ENCODE measurements at regions not wholly inside any gene's neighbourhood (a gene's known extent, or its start where the extent isn't known, plus 50 kb on each side); places are given as distances from the start of the nearest gene placed in this dataset.

DNA sequence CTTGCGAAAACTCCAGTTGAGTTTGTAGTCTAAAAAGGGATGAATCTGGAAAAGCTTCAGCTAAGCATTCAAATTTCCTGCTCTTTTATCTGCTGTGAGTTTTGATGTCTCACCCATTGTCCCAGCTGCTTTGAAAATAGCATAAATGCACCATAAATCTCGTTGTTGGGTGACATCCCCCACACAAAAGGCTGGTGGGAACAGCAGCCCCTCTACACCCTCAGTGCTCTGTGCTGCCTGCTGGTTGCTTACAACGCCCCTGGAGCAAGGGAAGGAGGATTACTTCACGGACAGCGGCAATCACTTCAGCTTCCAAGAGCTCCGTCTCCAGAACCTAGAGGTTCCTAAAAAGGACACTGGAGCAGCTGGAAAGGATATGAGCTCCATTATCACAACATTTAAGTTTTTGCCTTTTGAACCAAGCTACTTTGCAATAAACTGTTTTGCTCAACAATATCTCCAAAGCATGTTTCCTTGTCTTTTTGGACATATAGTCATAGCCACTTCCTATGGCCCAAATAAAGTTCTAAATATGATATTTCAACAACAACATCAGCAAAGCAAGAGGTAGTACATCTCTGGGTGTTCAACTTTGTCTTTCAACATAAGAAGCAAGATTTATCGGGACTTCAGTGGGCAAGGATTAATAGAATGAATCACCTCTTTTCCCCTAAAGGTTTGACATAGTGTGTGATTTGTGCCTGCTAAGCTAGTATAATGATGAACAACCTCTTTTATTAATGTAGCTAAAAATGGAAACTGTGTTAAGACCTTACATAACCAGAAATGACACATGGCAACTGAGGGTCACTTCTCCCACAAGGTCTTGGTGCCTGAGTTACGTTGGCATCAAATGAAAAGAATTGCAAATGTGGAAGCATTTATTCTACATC is 413.5 kb downstream of the TXNL1 start:
- no peak for DNase-seq (ENCODE audit: low spot score)

DNA sequence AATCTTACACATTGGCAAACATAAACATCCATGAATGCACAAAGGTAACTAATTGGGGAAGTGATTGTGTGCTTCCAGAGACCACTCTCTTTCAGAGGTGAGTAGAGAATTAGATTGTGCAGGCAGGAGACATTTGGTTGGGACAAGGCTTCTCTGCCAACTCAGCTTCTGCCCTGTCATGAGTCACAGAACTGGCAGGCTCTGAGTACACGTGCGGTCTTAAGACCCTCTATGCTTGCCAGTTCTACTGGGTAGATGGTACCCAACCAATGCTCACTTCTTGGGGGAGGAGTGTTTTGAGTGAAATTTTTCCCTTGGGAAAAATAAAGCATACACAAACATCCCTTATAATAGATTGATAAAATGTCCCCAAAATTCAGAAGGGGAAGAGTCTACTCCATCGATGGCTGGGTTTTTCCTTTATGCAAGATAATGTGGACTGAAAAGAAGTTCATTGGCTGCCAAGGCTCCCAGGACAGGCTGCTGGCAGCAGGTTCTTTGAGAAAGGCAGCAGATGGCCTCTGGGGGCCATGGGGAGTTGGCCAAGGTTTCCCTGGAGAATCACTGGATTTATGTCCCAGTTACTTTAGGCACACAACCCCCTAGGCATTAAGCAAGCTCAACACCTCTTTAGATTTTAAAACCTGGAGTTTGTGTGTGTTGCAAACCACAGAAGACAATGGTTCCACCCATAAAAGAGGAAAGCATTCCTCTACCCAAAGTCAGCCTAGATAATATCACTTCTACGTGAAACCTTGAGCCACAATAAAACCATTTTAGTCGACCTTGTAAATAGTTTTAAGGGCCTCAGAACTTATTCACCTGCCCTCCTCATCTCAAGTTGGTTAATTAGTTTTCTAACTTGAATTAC is 417.0 kb downstream of the TXNL1 start:
- no peak for DNase-seq (ENCODE audit: low spot score)

DNA sequence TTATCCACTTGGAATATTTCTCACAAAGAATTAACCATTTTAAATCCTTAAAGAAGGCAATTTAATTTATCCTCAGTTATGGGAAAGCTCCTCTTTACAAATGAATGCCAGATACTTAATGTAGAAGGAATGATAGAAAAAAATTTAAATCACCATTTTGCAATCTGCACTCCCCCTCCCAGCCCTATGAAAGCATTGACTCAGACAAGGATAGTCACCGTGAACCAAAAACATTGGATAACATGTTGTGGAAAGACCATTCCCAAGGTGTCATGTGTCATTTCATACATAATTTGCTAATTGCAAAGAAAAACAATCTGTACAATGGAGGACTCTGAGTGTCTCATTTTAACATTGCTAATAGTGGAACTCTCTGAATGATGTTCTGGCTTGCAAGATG is 421.0 kb downstream of the TXNL1 start:
- DNase-seq (ENCODE audit: low spot score) = no peak

DNA sequence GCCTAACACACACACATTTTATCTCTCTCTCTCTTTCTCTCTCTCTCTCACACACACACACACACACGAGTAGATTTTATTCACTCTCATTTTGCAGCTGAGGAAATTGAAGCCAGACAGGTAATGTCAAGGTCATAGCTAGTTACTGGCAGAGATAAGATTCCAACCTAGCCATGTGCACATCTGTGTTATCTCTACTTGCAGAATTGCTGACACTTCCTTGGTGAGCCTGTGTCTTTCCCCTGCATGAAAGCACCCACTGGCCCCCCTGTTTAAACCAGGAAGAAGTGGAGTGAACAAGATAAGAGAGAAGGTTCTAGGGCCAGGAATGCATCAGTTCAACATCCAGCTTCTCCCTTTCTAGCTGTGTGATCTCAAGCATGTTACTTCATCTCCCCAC is 423.7 kb downstream of the TXNL1 start:
- DNase-seq (ENCODE audit: low spot score) = no peak

DNA sequence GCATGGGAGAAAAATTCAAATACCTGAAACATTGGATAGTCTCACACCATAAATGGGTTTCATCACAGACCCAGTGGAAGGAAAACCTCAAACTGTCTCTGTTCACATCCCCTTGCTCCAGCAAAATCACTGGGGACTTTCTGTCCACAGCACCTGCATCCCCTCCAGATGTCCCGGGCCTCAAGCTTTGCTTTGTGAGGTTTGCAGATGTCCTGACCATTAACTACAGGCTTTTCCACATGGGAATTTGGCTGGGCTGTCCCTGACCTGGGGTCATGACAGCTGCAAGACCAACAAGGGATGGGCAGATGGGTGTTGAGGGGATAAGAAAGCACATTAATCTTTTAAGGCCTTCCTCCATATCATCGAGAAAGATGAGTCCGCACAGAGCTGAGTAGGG is 427.9 kb downstream of the TXNL1 start:
- no peak for DNase-seq (ENCODE audit: low spot score)

DNA sequence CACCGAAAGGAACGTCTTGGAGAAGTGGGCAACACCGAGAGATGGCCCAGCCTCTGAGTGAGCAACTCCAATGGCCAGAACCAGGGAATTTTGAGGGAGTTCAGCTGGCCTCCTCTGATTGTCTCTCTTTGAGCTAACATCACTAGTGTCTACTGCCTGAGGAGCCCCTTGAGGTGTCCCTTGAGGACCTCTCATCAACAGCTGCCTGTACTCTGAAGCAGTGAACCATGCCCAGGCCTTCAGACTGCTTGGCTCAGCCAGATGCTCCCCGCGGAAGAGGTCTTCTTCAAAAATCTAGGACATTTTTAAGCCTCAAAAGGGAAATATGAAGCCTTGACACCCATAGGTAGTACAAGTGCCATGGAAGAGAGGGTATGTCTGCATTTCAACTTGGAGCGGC is 430.4 kb downstream of the TXNL1 start:
- DNase-seq (ENCODE audit: low spot score) = no peak

DNA sequence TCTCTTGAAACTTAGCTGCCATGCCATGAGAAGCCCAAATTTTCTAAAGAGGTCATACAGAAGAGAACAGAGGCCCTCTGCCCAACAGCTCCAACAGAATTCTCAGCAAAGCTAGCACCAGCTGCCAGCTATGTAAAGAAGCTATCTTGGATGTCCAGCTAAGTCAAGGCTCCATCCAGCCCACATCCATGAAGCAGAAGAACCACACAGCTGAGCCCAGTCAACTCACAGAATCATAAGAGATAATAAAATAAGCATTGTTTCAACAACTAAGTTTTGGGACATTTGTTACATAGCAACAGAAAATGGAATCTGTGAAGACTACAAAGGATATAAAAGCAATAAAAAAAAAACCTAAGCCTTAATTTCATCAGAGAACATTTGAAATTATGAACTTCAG is 434.3 kb downstream of the TXNL1 start:
- no peak for DNase-seq (ENCODE audit: low spot score)

DNA sequence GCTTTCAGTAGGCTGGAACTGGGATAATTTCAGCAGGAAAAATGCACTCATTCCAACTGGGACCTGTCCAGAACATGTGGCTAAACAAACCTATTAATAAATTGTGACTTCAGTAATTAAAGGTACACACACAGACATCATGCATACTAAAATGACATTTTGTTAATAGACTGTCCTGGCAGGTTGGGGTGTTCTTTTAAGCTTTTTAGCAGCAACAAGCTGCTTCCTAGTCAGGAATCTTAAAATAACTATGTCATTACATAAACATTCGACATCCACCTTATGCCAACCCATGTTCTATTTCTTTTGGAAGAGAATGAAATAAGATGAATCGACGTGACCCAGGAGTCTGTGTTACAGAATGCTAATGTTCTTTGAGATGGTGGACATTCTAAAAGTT is 435.7 kb downstream of the TXNL1 start:
- no peak for DNase-seq (ENCODE audit: low spot score)

DNA sequence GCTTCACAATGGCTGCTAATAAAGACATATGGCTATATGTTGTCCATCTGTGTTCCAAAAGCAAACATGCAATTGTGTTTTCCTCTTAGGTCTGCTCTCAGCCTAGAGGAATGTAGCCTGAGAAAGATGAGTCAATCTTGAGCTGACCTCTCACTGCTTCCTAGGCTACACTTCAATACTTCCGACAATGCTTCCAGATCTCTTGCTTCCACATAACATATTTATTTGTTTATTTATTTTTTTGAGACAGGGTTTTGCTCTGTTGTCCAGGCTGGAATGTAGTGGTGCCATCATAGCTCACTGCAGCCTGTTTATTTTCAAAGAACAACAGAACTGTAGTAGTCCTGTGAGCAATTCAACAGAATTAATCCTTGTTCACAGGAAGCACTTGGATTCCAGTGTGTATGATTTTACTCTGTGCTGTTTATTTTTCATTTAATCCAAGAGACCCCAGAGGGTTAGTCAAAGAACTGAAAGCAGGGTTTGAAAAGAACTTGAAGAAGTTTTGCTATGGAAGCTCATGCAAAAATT is 437.9 kb downstream of the TXNL1 start:
- no peak for DNase-seq (ENCODE audit: low spot score)

DNA sequence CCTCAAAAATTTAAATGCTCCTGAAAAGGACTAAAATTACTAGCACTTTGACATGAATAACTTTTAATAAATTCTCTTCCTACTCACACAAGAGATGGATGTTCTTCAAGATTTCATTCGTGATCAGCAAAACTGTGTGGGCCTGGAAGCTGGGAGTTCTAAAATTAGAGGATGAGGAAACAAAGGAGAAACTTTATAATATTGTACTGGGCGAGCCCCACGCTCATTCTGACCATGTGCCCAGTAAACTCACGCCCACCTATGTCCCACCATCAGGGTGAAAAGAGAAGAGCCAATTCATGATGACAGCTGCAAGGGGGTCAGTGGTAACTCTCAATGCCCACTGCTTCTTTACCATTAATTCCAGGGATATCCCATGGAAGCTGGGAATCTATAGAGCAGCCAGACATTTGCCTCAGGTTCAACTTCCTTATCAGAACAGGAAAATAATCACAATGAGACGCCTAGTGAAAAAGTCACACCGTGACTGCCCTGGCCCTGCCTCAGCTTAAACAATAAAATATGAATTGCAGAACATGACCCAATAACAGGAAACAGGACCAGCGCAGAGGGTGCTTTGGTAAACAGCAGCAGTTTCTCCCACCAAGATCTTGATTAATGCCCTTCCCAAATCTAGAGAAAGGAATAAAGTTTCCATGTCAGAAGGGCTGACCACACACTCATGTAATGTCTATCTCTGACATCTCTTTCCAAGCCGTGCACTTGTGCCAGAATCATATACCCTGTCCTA is 438.6 kb downstream of the TXNL1 start:
- DNase-seq (ENCODE audit: low spot score) = no peak

DNA sequence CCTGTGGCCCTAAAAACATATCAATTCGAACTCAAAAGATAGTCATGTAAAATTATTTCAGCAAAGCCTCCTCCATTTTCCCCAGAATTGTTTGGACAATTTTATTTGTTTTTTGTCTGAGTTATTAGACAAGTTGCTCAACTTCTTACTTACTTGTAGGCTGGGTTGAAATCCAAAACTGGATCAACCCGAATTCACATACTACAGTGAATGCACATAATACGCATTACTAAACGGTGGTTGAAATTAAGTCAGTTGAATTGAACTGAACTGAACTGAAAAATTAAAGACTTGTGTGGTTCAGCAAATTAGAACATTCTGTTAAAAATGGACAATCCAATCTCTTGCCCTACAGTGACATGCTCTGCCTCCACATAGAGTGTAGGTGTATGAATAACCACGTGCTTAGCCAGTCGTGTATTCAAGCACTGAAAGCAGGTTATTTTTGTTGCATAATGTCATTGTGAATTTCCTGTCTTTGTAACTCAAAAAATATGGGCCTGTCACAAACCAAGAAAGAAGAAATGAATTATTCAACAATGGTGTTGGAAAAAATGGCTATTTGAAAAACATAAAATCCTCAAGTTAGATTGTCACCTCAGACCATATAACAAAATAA is 441.0 kb downstream of the TXNL1 start:
- no peak for DNase-seq (ENCODE audit: low spot score)

DNA sequence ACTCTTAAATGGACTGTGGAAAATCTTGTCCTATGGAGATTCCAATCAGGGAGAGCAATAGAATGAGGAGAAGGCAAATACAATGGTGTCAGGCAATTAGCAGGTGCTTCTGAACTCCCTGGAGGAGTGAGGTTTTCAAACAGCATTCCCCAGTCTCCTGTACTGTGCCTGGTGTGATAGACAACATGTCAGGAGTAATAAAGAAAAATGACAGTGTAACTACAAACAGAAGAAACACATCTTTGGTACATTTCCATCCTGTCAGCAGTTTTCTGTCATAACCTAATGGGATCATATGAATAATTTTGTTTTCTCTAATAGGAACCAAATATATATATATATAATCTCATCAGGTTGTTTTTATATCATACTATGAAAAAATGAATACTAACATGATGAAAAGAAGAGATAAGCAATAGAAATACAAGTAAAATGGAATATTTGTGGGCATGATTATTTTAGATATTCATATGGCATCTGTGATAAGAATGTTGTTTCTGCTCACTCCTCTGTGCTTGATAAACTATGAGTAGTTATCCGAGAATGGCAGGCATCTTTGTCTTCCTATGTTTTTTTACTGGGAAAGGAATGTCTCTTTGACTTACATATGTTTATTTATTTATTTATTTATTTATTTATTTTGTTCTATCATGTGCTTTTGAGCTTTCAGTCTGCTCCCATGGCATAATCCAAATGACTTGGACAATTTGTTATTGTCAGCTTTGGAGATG is 441.7 kb downstream of the TXNL1 start:
- no peak for DNase-seq (ENCODE audit: low spot score)

DNA sequence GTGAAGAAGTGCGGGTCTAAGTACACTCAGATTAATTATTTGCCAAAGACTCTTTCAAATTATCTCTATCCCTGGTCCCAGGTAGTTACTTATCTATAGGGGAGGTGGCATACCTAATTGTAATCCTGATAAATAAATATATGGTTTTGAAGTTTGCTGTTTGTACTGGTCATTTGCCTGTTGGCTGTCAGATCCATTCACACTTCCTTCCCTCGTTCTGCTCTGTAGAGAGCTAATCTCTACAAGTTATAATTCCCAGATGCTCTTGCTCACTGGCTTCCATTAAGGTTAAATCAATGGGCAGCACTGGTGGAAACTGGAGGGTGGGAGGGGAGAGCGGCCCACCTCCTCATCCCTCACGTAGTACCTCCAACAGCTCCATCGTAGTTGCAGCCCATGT is 447.1 kb downstream of the TXNL1 start:
- no peak for DNase-seq (ENCODE audit: low spot score)

DNA sequence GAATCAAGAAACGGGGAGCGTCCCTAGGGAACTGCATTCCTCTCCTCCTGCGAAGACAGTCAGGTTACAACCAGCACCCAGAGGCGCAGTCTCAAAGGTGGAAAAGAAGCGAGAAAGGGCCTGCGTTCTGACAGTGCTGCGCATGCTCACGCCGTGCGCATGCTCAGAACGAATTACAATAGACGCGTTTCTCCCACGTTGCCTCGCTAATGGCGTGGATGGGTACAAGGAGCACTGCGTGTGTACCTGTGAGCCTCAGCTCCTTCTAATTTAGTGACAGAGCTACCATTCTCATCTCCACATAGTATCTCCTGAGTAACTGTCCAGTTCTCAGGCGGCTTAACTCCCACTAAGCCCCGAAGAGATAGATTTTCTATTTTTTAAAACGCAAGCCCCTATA is 448.8 kb downstream of the TXNL1 start:
- no peak for DNase-seq (ENCODE audit: low spot score)

DNA sequence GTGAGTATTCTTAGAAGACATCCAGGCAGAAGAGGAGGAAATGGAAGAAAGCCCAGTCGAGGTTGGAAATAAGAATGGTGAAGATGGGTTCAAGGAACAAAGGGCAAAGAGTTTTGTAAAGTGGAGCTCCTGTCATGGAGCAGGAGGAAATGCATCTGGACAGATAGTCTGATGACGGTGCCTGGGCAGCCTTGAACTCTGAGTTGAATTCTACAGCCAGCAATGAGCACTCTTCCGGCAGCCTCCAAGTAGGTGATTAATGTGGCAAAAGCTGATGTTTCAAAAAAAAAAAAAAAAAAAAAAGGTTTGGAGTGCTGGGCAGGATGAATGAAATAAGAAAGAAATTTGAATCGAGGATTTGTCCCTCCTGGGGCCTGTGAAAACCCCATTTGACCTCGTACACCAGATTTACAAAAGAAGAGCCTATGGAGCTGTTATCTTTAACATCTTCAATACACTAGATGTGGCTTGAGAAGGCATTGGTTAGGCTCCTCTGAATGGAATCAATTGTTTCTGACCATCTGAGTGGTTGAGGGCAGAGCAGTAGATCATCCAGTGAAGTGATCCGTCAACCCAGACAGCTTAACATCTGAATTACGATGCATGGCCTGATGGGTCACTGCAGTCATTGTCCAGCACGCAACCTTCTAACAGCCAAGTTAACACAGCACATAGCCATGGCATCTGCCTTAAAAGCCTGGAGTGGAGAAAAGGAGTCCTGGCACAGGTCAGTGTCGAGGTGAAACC is 449.7 kb downstream of the TXNL1 start:
- no peak for DNase-seq (ENCODE audit: low spot score)

DNA sequence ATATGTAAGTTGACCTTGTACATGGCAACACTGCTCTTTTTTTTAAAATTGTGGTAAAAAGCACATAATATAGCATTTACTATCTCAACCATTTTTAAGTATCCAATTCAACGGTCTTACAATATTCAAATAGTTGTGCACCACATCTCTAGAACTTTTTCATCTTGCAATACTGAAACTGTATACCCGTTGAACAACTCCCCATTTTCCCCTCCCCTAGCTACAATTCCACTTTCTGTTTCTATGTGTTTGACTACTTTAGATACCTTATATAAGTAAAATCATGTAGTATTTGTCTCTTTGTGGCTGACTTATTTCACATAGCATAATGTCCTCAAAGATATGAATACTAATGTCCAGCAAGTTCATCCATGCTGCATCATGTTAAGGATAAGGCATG is 452.1 kb downstream of the TXNL1 start:
- DNase-seq (ENCODE audit: low spot score) = no peak

DNA sequence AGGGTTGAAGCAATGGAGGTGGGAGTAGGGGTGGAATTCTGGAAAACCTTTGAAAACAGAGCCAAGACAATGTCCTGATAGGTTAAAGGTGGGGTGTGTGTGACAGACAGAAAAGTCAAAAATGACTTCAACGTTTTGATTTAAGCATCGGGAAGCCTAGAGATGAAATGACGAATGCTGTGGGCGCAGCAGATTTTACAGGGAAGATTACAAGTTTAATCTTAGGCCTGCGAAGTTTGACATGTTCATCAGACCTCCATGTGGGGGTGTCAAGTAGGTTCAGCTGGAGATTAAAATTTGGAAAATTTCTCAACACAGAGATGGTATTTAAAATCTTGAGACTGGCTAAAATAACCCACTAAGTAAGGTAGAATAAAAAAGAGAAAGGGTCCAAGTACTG is 453.3 kb downstream of the TXNL1 start:
- DNase-seq (ENCODE audit: low spot score) = no peak

DNA sequence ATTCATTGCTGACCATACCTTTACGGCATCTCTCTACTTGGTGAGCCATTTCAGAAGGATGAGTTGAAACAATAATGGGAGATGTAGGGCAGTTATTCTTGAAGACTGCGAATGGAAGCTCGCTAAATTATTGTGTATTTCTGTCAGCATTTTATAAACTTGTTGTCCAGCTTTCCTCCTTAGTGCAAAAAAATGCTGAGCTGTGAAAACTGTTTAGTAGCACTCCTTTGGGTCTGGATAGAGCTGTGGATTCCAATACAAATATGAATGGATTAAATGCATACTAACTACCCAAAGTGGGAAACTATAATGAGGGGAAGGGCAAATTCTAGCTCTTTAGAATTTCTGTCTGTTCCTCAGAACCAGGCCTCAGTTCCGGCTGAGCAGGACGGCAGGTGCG is 461.6 kb downstream of the TXNL1 start:
- no peak for DNase-seq (ENCODE audit: low spot score)

DNA sequence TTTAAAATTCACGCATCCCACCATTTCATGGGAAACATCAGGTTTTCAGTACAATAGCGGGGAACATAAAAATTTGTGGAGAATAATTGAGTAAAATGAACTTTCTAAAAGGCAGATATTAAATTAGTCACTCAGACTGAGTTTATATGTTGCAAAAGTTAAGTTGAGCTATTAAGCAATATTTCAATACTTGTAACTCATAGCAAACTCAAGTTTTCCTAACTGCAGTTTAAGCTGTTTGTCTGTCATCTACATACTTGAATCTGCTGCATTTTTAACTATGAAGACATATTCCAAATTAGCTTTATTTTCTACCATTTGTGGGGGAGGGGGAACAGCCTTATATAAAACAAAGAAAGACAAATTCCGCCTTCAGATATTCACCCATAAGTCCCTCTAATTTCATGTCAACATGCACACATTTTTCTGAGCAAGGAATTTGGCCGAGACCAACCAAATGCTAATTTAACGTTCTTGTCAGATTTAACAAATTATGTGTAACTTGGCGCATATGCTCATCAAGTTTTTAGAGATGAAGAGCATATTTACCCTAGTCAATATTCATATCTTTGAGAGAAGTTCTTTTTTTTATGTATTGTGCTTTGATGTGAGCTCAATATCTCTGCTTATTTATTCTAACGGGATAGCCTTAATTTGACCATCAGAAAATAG is 462.9 kb downstream of the TXNL1 start:
- DNase-seq (ENCODE audit: low spot score) = no peak

Measured in HuH-7.5 (cell line).